ENCODE measurements at regions not wholly inside any gene's neighbourhood (a gene's known extent, or its start where the extent isn't known, plus 50 kb on each side); places are given as distances from the start of the nearest gene placed in this dataset.

DNA sequence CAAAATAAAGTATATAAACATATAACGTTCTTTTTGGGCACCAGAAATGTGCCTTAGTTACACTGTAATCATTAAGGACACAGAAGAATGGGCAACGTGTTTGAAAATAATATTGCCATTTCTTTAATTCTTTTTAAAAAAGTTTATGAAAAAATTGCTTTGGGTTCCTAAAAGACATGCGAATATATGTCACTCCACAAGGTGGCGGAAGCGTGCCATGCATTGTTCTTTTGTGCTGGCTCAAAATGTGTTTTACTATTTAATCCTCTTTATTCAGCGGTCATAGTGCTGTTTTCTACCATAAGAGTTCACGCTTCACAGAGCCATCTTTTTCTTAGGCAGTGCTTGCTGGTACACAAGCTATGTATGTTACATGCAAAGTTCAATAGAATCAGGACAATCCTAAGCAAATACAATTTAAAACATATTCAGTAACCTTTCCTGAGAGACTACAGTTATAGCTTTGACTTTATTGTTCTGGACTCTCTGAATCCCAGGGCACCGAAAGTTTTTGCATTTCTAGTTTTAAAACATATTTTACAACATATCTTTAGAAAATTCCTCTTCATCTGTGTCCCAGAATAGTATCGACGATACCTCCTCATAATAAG is 147.8 kb upstream of the ERBB4 start:
- DNase-seq, result peak; percentile 59

DNA sequence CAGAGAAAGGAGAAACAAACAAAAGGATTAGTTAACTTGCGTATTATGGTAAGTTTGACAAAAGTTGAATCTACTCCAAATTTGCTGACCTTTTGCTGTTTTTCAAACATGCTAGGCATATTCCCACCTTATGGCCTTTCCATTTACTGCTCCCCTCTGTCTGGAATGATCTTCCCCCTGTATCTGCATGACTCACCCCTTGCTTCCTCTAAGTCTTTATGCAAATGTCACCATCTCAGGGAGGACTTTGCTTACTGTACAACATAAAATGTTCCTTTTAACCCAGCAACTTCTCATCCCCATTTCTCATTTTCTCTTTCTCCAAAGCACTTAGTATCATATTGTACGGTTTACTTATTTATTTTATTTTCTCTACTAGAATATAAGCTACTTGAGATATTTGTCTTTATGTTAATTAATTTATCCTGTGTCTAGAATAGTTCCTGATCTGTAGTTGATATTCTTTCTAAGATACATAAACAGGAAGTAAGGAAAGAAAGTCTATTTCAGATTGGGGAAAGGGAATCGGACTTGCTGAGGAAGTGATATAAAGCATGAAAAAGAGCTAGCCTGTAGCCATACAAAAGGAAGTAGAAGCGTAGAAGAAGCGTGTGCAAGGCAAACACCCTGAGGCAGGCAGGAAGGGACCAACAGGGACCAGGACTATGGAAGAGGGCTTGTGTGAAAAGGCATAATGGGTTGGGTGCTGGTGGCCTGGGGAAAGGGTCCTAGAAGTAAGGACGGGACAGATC is 144.9 kb upstream of the ERBB4 start:
- DNase-seq, result peak; percentile 2

GRCh38 chr2:212682937-212683336 is 144.3 kb upstream of the ERBB4 start:
- no peak for DNase-seq

DNA sequence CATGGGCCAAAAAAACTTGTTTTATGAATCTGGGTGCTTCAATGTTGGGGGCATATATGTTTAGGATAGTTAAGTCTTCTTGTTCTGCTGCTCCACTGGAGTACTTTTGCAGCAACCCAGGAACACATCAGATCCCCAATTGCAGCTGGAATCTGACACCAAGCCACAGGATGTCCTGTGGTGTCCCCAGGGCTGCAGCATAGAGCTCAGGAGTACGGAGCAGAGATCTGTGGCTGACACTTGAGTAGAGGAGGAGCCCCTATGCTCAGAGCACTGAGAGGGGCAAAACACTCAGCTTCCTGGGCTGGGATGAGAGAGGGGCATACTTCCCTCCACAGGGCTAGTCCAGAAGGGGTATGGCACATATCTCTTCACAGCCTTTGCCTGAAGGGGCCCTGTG is 138.9 kb upstream of the ERBB4 start:
- DNase-seq, result no peak

DNA sequence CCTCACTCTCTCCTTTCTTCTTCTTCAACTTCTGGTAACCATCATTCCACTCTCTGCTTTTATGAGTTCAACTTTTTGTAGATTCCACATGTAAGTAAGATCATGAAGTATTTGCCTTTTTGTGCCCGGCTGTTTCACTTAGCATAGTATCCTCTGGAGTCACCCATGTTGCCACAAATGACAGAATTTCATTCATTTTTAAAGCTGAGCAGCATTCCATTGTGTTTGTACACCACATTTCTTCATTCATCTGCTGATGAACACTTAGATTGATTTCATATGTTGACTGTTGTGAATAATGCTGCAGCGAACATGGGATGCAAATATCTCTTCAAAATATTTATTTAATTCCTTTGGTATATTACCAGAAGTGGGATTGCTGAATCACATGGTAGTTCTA is 133.6 kb upstream of the ERBB4 start:
- no peak for DNase-seq

GRCh38 chr2:212669761-212670160 is 131.2 kb upstream of the ERBB4 start:
- no peak for DNase-seq

- no peak for DNase-seq
These were observed 129.2 kb upstream of the ERBB4 start for GRCh38 chr2:212667751-212668316.

DNA sequence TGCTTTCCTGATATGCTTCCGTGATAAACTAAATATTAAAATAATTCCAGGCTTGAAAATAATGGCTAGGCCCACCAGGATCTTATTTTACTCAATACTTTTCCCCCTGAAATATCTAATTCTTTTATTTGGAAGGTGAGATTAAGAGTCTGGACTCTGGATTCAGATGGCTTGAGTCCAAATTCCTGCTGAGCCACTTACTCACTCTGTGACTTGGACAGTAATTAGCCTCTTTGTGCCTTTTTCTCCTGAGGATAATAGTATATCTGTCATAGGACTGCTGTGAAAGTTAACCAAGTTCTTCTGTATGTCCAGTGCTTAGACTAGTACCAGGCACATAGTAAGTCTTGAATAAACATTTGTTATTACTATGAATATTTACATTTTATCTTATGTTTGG is 127.3 kb upstream of the ERBB4 start:
- DNase-seq, result no peak

DNA sequence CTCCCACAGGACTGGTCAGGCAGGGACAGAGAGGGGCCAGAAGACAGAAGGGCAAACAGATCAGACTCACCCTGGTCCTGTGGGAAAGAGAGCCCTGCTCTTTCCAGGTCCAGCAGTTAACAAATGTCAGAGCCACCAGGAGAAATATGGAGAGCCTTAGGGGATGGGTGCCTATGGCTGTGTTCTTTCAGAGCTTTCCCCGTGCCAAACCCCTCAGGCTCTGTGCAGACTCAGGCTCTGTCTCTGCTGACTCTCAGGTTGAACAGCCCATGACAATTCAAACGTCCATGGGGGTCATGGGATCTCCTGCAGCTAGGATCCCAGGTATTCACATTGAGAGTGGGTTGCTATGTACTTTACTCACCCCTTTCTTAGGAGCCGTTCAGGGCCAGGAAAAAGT is 120.8 kb upstream of the ERBB4 start:
- DNase-seq, result no peak

DNA sequence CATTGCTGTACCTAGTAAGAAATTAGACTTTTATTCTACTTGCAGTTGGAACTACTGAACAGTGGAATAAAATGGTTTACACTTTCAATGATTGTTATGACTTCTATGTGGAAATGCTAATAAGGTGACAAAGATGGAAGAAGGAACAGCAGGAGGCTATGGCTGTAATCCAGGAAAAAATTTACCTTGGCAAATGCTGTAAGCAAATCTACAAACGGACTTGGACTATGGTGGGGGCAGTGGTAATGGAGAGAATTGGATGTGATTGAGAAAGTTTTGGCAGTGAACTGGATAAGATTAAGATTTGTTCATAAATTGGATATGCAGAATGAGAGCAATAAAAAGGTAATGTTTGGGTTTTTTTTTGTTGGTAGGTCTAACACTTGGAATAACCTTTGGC is 111.0 kb upstream of the ERBB4 start:
- DNase-seq, result no peak

GRCh38 chr2:212646698-212647366 is 108.2 kb upstream of the ERBB4 start:
- DNase-seq, result peak; percentile 19

GRCh38 chr2:212644195-212644837 is 105.7 kb upstream of the ERBB4 start:
- DNase-seq, result no peak

GRCh38 chr2:212640428-212640827 is 101.8 kb upstream of the ERBB4 start:
- no peak for DNase-seq

DNA sequence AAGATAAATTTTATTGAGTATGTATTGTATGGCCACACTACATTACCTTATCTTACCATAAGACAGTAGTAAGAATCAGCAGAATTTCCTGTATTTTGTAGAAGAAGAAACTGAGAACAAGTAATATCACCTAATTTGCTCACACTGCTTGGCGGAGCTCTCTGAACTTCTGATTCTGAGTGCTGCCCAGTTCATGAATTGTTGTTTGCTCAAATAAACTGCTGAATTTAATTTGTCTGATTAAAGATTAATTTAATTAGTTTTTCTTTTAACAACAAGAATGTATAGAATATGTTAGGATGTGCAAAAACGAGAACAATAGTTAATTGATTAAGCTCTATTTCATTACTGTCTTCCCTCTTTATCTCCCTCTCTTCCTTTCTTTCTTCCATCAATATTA is 100.1 kb upstream of the ERBB4 start:
- no peak for DNase-seq

GRCh38 chr2:212628586-212628985 is 90.0 kb upstream of the ERBB4 start:
- DNase-seq, result no peak

GRCh38 chr2:212626371-212626918 is 87.8 kb upstream of the ERBB4 start:
- no peak for DNase-seq

DNA sequence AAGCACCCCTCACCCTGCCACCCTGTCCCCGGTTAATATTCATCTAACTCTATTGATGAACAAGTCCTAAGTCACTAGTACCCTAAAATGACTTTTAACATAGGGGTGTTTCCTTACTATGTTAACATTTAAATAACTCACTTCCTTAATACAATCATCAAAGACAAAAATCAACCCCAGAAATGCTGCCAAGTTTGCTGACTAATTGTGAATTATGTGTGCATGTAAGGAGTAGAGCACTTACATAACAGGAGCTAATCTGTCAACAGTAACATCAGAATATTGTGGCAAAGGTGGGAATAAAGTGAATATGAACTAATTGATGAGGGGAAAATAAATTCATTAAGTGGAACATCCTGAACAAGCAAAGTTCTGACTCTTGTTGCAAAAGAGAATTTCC is 81.4 kb upstream of the ERBB4 start:
- DNase-seq, result no peak

DNA sequence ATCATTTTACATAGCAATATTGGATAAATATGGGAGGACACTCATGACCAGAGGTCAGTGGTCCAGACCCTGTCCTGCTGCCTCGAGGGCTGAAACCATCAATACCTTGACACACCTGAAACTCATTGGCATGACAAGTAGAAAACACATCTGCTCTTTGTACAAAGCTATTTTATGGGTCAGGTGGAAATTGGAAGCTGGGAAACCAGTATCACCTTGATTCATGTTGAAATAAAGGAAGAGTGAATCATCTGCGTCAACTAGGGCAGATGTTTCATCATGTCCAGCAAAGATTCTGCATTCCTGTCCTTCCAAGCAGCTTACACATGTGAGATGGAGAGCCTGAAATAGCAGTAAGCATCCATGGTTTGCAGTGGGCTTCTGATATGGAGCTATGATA is 80.0 kb upstream of the ERBB4 start:
- no peak for DNase-seq

GRCh38 chr2:212610872-212611425 is 72.3 kb upstream of the ERBB4 start:
- DNase-seq, result no peak

DNA sequence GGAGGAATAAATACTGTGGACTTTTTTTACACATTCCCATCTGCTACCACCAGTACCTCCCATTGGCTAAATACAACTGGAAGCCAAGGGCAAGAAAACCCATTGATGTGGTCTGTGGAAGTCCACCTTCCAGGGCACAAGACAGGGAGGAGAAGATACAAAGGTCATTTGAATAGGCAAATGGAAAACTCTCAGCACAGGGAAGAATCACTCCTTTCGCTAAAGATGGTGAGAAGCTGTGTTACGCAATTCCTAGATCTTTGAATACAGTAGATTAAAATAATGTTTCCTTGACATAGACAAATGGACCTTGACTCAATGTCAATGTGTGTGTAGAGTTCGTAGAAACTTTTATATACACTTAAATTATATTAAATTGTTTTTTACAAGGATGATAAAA is 70.9 kb upstream of the ERBB4 start:
- DNase-seq, result no peak

DNA sequence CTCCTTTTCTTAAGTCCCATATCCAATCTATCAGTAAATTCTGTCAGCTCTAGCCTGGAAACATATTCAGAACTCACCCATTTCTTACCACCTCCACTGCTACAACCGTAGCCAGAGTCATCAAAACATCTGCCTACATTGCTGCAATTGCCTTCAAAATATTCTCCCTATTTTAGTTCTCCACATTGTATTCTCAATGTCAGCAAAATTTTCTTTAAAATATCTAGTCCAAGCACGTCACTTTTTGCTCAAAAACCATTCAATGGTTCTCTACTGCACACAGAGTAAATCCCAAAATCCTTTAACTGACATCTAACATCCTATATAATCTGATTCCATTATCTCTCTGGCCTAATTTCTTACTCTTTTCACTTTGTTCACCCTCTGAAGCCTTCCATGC is 68.5 kb upstream of the ERBB4 start:
- no peak for DNase-seq

DNA sequence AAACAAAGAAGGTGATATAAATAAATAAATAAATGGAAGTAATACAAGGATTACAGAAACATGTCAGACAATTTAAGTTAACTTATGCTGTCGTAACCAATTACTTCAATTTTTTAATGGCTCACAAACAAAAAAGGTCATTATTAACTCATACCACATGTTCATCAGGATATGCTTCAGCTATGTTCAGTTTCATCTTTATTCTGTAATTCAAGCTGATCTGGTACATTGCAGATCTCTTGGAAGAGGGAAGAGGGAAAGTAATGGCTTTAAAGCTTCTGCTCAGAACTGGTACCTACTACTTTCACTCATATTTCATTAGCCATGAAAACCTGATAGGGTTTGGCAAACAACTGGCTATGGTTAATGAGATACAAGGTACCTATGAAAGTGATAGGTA is 67.6 kb upstream of the ERBB4 start:
- no peak for DNase-seq

GRCh38 chr2:212596688-212597087 is 58.1 kb upstream of the ERBB4 start:
- DNase-seq, result no peak
